Keratinocyte (primary cell): ENCODE measurements at regions not wholly inside any gene's neighbourhood (a gene's known extent, or its start where the extent isn't known, plus 50 kb on each side); places are given as distances from the start of the nearest gene placed in this dataset.

ENCODE experiments used
- DNase-seq: peaks from one replicate; pipeline ENCODE4 v3.0.0-alpha.2; 2011; ENCODE audit warnings: low read depth, missing footprints, low spot score
- FAIRE-seq: peaks from 2 replicates; lab custom pipeline; 2011; peaks lifted over from hg19 to GRCh38; lab: Jason Lieb, UNC
- H2AFZ ChIP-seq: 2 replicates; pipeline ENCODE4 v1.6.0; 2012; ENCODE audit warnings: low read length, control low read depth, inconsistent platforms; ENCODE audit not compliant: control insufficient read depth
- H3K27ac ChIP-seq: 2 replicates; pipeline ENCODE4 v1.5.1; 2011; ENCODE audit warnings: low read length; ENCODE audit not compliant: control insufficient read depth, insufficient read depth
- H3K27me3 ChIP-seq: 3 replicates; pipeline ENCODE4 v1.6.0; 2011; ENCODE audit warnings: low read length; ENCODE audit not compliant: control insufficient read depth, insufficient read depth; ENCODE audit errors: extremely low read depth
- H3K36me3 ChIP-seq, 2 experiments: 2 replicates in 1 of 2; 3 replicates in 1 of 2; pipeline ENCODE4 v1.5.1; 2011; ENCODE audit warnings: low read length in 2 of 2, mild to moderate bottlenecking in 1 of 2; ENCODE audit not compliant: control insufficient read depth in 2 of 2, insufficient read depth in 2 of 2; ENCODE audit errors: extremely low read depth in 1 of 2
- H3K4me1 ChIP-seq: 3 replicates; pipeline ENCODE4 v1.5.1; 2011; ENCODE audit warnings: low read length; ENCODE audit not compliant: control insufficient read depth, insufficient read depth; ENCODE audit errors: extremely low read depth
- H3K4me2 ChIP-seq: 3 replicates; pipeline ENCODE4 v1.6.0; 2011; ENCODE audit warnings: low read depth, low read length; ENCODE audit not compliant: control insufficient read depth, insufficient read depth; ENCODE audit errors: extremely low read depth
- H3K4me3 ChIP-seq, 3 experiments: fragments of 200-600 bp in 1 of 3; sonication (generic) in 1 of 3; 2 replicates in 2 of 3; 3 replicates in 1 of 3; pipeline ENCODE4 v1.5.1; 2011 to 2016; ENCODE audit warnings: low read length in 3 of 3, mild to moderate bottlenecking in 3 of 3, control low read depth in 2 of 3, inconsistent platforms in 1 of 3, low read depth in 1 of 3, mixed read lengths in 1 of 3, mixed run types in 1 of 3, moderate library complexity in 1 of 3; ENCODE audit not compliant: control insufficient read depth in 2 of 3, insufficient read depth in 2 of 3; ENCODE audit errors: extremely low read depth in 1 of 3
- H3K79me2 ChIP-seq: 2 replicates; pipeline ENCODE4 v1.6.0; 2012; ENCODE audit warnings: low read length; ENCODE audit not compliant: control insufficient read depth, insufficient read depth
- H3K9ac ChIP-seq: 3 replicates; pipeline ENCODE4 v1.6.0; 2011; ENCODE audit warnings: low read length; ENCODE audit not compliant: control insufficient read depth, insufficient read depth; ENCODE audit errors: extremely low read depth
- H3K9me1 ChIP-seq: 3 replicates; pipeline ENCODE4 v1.6.0; 2011; ENCODE audit warnings: low read length; ENCODE audit not compliant: control insufficient read depth, insufficient read depth; ENCODE audit errors: extremely low read depth
- H3K9me3 ChIP-seq: 2 replicates; pipeline ENCODE4 v1.5.1; 2012; ENCODE audit warnings: low read depth, low read length; ENCODE audit not compliant: control insufficient read depth
- H4K20me1 ChIP-seq: 3 replicates; pipeline ENCODE4 v1.6.0; 2011; ENCODE audit warnings: low read length; ENCODE audit not compliant: control insufficient read depth, insufficient read depth; ENCODE audit errors: extremely low read depth
- CTCF ChIP-seq, 3 experiments: IDR thresholded peaks in 1 of 3; conservative IDR thresholded peaks in 1 of 3; optimal IDR thresholded peaks in 1 of 3; 2 replicates in 2 of 3; 3 replicates in 1 of 3; pipeline versions ENCODE3 to v1.5.1; 2011; ENCODE audit warnings: low read length in 3 of 3, mild to moderate bottlenecking in 3 of 3, moderate library complexity in 2 of 3, control low read depth in 1 of 3, inconsistent platforms in 1 of 3; ENCODE audit not compliant: insufficient read depth in 2 of 3; ENCODE audit errors: extremely low read depth in 1 of 3
- EZH2 ChIP-seq: IDR thresholded peaks from one replicate; pipeline ENCODE4 v1.6.1; 2012; ENCODE audit warnings: inconsistent platforms, mild to moderate bottlenecking, low read length, moderate library complexity
- dilution Hi-C: fragments of 300-500 bp; cut with MboI; formaldehyde crosslinking; loops from one replicate; pipeline ENCODE4 v1.7.0; 2020; ENCODE audit warnings: low sequenced_read_pairs; ENCODE audit not compliant: extremely low pct_ligation_motif_present

DNA sequence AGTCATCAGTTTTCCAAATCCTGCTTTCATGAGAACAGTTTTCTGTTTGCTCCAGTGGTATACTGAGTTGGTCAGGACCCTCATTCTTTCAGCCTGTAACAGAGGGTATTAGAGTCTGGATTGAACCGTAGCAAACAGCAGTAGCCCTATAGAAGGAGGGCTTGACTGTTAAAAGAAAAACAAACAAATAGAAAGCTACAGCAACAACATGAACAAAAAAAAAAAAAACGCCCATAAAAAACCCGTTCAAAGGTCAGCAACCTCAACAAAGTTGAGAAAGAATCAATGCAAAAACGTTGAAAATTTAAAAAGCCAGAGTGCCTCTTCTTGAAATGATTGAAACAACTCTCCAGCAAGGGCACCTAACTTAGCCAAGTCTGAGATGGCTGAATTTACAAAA is 64.7 kb upstream of the UGT2B10 start:
- no peaks in the 10 kb centered on the region for H3K9me1 ChIP-seq
- H3K4me1 ChIP-seq, result no peaks in the 10 kb centered on the region
- TF ChIP-seq EZH2, result no peak
- TF ChIP-seq CTCF (optimal IDR thresholded peaks at IDR 0.05 in 1 of 3, IDR thresholded peaks at IDR 0.05 in 1 of 3, conservative IDR thresholded peaks at IDR 0.05 in 1 of 3; ENCODE audit: extremely low read depth in 1 of 3, insufficient read depth in 2 of 3, low read length in 3 of 3), result no peak
- no peak overlapping the region for H3K9ac ChIP-seq
- no peaks in the 10 kb centered on the region for H3K27me3 ChIP-seq
- no peaks in the 10 kb centered on the region for H3K9me3 ChIP-seq
- dilution Hi-C loops, result no loop called here
- no peak overlapping the region for H3K27ac ChIP-seq
- no peaks in the 10 kb centered on the region for H3K36me3 ChIP-seq
- H3K79me2 ChIP-seq, result no peaks in the 10 kb centered on the region
- H3K4me2 ChIP-seq, result no peak overlapping the region
- FAIRE-seq (no peak), DNase-seq (no peak)
- no peak overlapping the region for H3K4me3 ChIP-seq
- H2AFZ ChIP-seq, result no peak overlapping the region
- H4K20me1 ChIP-seq, result no peaks in the 10 kb centered on the region

DNA sequence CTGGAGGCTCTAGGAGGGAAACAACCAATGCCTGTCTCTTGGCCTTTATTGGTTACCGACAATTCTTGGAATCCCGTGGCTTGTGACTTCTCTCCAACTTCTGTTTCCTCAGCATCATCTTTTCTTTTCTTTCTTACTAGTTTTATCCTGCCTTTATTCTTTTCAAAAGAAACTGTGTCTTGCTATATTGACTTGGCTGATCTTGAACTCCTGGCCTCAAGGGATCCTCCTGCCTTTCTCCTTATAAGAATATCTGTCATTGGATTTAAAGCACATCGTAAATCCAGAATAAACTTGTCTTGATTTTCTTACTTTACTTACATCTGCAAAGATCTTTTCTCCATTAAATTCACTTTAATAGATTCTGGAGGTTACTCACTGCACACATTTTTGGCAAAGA is 49.9 kb upstream of the UGT2B10 start:
- TF ChIP-seq EZH2, result no peak
- no peak for TF ChIP-seq CTCF (optimal IDR thresholded peaks at IDR 0.05 in 1 of 3, IDR thresholded peaks at IDR 0.05 in 1 of 3, conservative IDR thresholded peaks at IDR 0.05 in 1 of 3; ENCODE audit: extremely low read depth in 1 of 3, insufficient read depth in 2 of 3, low read length in 3 of 3)

More for the DNA sequence above, 49.9 kb upstream of the UGT2B10 start:
- dilution Hi-C loops, result no loop called here
- no peaks in the 10 kb centered on the region for H3K4me1 ChIP-seq
- H3K79me2 ChIP-seq, result no peaks in the 10 kb centered on the region
- H3K27ac ChIP-seq, result no peak overlapping the region
- DNase-seq (no peak), FAIRE-seq (no peak)
- no peak overlapping the region for H2AFZ ChIP-seq
- H4K20me1 ChIP-seq, result no peaks in the 10 kb centered on the region
- no peak overlapping the region for H3K4me2 ChIP-seq
- no peaks in the 10 kb centered on the region for H3K9me3 ChIP-seq
- H3K27me3 ChIP-seq, result no peaks in the 10 kb centered on the region
- no peak overlapping the region for H3K4me3 ChIP-seq
- H3K9me1 ChIP-seq, result no peaks in the 10 kb centered on the region
- H3K9ac ChIP-seq, result no peak overlapping the region
- H3K36me3 ChIP-seq, result no peaks in the 10 kb centered on the region
